ENCODE measurements at regions not wholly inside any gene's neighbourhood (a gene's known extent, or its start where the extent isn't known, plus 50 kb on each side); places are given as distances from the start of the nearest gene placed in this dataset.
"Not testable (repeated sequence)": the region's sequence is repeated elsewhere in the genome, so short reads cannot be mapped to it uniquely, and the experiment has no call there.

- no peak overlapping the region for H3K4me3 ChIP-seq
- no peaks in the 10 kb centered on the region for H3K9me3 ChIP-seq (replicated peaks)
- no peaks in the 10 kb centered on the region for H3K4me1 ChIP-seq
- no peak for DNase-seq
- H3K27me3 ChIP-seq (ENCODE audit: low read depth): no peaks in the 10 kb centered on the region
- H3K36me3 ChIP-seq: no peaks in the 10 kb centered on the region
- H3K27ac ChIP-seq (replicated peaks): no peak overlapping the region
- TF ChIP-seq CTCF (IDR thresholded peaks at IDR 0.05; ENCODE audit: borderline replicate concordance): no peak
- intact Hi-C loops (cut with micrococcal nuclease): no loop called here
Observed at GRCh38 chr2:153568105-153568504, 89.5 kb upstream of the RPRM start.

- TF ChIP-seq CTCF (IDR thresholded peaks at IDR 0.05; ENCODE audit: borderline replicate concordance): no peak
- no peaks in the 10 kb centered on the region for H3K36me3 ChIP-seq
- no peak overlapping the region for H3K4me3 ChIP-seq
- H3K27me3 ChIP-seq (ENCODE audit: low read depth): no peaks in the 10 kb centered on the region
- DNase-seq: no peak
- peaks cover 14% of the 10 kb centered on the region for H3K9me3 ChIP-seq (replicated peaks)
- no peaks in the 10 kb centered on the region for H3K4me1 ChIP-seq
- intact Hi-C loops (cut with micrococcal nuclease): no loop called here
- H3K27ac ChIP-seq (replicated peaks): no peak overlapping the region
Observed at GRCh38 chr2:153575171-153575853, 96.8 kb upstream of the RPRM start.

- Histone ChIP-seq H3K4me1 (no peaks in the 10 kb centered on the region), H3K9me3 (replicated peaks) (peaks cover 47% of the 10 kb centered on the region), H3K27me3 (ENCODE audit: low read depth) (no peaks in the 10 kb centered on the region), H3K27ac (replicated peaks) (no peak overlapping the region), H3K4me3 (no peak overlapping the region), H3K36me3 (no peaks in the 10 kb centered on the region)
- no peak for TF ChIP-seq CTCF (IDR thresholded peaks at IDR 0.05; ENCODE audit: borderline replicate concordance)
- no peak for DNase-seq
- intact Hi-C loops (cut with micrococcal nuclease): no loop called here
Observed at GRCh38 chr2:153584244-153584643, 105.7 kb upstream of the RPRM start.

GRCh38 chr2:153588408-153588807, 109.8 kb upstream of the RPRM start:
- intact Hi-C loops (cut with micrococcal nuclease): no loop called here
- Histone ChIP-seq H3K4me3 (no peak overlapping the region), H3K27ac (replicated peaks) (no peak overlapping the region), H3K9me3 (replicated peaks) (peaks cover 65% of the 10 kb centered on the region), H3K4me1 (no peaks in the 10 kb centered on the region), H3K36me3 (no peaks in the 10 kb centered on the region), H3K27me3 (ENCODE audit: low read depth) (no peaks in the 10 kb centered on the region)
- DNase-seq: no peak
- TF ChIP-seq CTCF (IDR thresholded peaks at IDR 0.05; ENCODE audit: borderline replicate concordance): no peak

GRCh38 chr2:153589586-153589985, 111.0 kb upstream of the RPRM start:
- Histone ChIP-seq H3K4me1 (no peaks in the 10 kb centered on the region), H3K27me3 (ENCODE audit: low read depth) (no peaks in the 10 kb centered on the region), H3K36me3 (no peaks in the 10 kb centered on the region), H3K9me3 (replicated peaks) (peaks cover 59% of the 10 kb centered on the region), H3K27ac (replicated peaks) (no peak overlapping the region), H3K4me3 (no peak overlapping the region)
- no peak for DNase-seq
- intact Hi-C loops (cut with micrococcal nuclease): no loop called here
- TF ChIP-seq CTCF (IDR thresholded peaks at IDR 0.05; ENCODE audit: borderline replicate concordance): no peak

- intact Hi-C loops (cut with micrococcal nuclease); H3K4me1 ChIP-seq: not testable (repeated sequence)
Observed at GRCh38 chr2:153593086-153593485, 114.5 kb upstream of the RPRM start.

More at GRCh38 chr2:153593086-153593485, 114.5 kb upstream of the RPRM start:
- DNase-seq; H3K27me3 ChIP-seq (ENCODE audit: low read depth); H3K36me3 ChIP-seq; H3K27ac ChIP-seq (replicated peaks); H3K4me3 ChIP-seq: not testable (repeated sequence)
- peaks cover 28% of the 10 kb centered on the region for H3K9me3 ChIP-seq (replicated peaks)
